Activated naive CD8-positive, alpha-beta T cell treated with anti-CD3 and anti-CD28 coated beads for 36 hours (primary cell): ENCODE measurements at regions not wholly inside any gene's neighbourhood (a gene's known extent, or its start where the extent isn't known, plus 50 kb on each side); places are given as distances from the start of the nearest gene placed in this dataset.

Experiments used
- DNase-seq: peaks from one replicate; pipeline ENCODE4 v3.0.0; 2021
- H3K27ac Mint-ChIP-seq: one replicate; pipeline ENCODE4 v1.8.0; 2022; ENCODE audit warnings: mild to moderate bottlenecking, moderate library complexity, mixed read lengths
- H3K27me3 Mint-ChIP-seq: one replicate; pipeline ENCODE4 v1.8.0; 2022; ENCODE audit warnings: mild to moderate bottlenecking, mixed read lengths
- H3K36me3 Mint-ChIP-seq: one replicate; pipeline ENCODE4 v1.8.0; 2021; ENCODE audit warnings: mild to moderate bottlenecking, mixed read lengths
- H3K4me1 Mint-ChIP-seq: one replicate; pipeline ENCODE4 v1.8.0; 2021; ENCODE audit warnings: mixed read lengths
- H3K4me3 Mint-ChIP-seq: one replicate; pipeline ENCODE4 v1.8.0; 2022; ENCODE audit warnings: mild to moderate bottlenecking, moderate library complexity, mixed read lengths
- H3K9me3 Mint-ChIP-seq: one replicate; pipeline ENCODE4 v1.8.0; 2022; ENCODE audit warnings: mixed read lengths

GRCh38 chr1:55943012-55943411 lies 636.4 kb downstream of the PLPP3 start:
- H3K27ac Mint-ChIP-seq: no peak overlapping the region
- H3K36me3 Mint-ChIP-seq: no peaks in the 10 kb centered on the region
- no peak overlapping the region for H3K4me3 Mint-ChIP-seq
- no peaks in the 10 kb centered on the region for H3K4me1 Mint-ChIP-seq
- peaks cover 8% of the 10 kb centered on the region for H3K27me3 Mint-ChIP-seq
- H3K9me3 Mint-ChIP-seq: no peaks in the 10 kb centered on the region
- DNase-seq: no peak

GRCh38 chr1:55939866-55940265 lies 639.5 kb downstream of the PLPP3 start:
- H3K27me3 Mint-ChIP-seq: peaks cover 8% of the 10 kb centered on the region
- no peak overlapping the region for H3K4me3 Mint-ChIP-seq
- H3K36me3 Mint-ChIP-seq: no peaks in the 10 kb centered on the region
- peaks cover 1% of the 10 kb centered on the region for H3K9me3 Mint-ChIP-seq
- no peak for DNase-seq
- no peaks in the 10 kb centered on the region for H3K4me1 Mint-ChIP-seq
- no peak overlapping the region for H3K27ac Mint-ChIP-seq

GRCh38 chr1:55938861-55939260 lies 640.5 kb downstream of the PLPP3 start:
- no peak for DNase-seq
- H3K27me3 Mint-ChIP-seq: peaks cover 5% of the 10 kb centered on the region
- H3K27ac Mint-ChIP-seq: no peak overlapping the region
- no peaks in the 10 kb centered on the region for H3K4me1 Mint-ChIP-seq
- no peak overlapping the region for H3K4me3 Mint-ChIP-seq
- H3K9me3 Mint-ChIP-seq: peaks cover 1% of the 10 kb centered on the region
- H3K36me3 Mint-ChIP-seq: no peaks in the 10 kb centered on the region

GRCh38 chr1:55938376-55938850 lies 641.0 kb downstream of the PLPP3 start:
- Mint-ChIP-seq H3K4me3 (no peak overlapping the region), H3K4me1 (no peaks in the 10 kb centered on the region), H3K27ac (no peak overlapping the region), H3K9me3 (peaks cover 1% of the 10 kb centered on the region), H3K36me3 (no peaks in the 10 kb centered on the region), H3K27me3 (peaks cover under 1% of the 10 kb centered on the region)
- DNase-seq: no peak

- no peak for DNase-seq
- Mint-ChIP-seq H3K27ac (no peak overlapping the region), H3K4me3 (no peak overlapping the region), H3K4me1 (no peaks in the 10 kb centered on the region), H3K9me3 (peaks cover 1% of the 10 kb centered on the region), H3K27me3 (no peaks in the 10 kb centered on the region), H3K36me3 (no peaks in the 10 kb centered on the region)
Measured at GRCh38 chr1:55937840-55938375, 641.5 kb downstream of the PLPP3 start.

GRCh38 chr1:55935236-55935635 lies 644.1 kb downstream of the PLPP3 start:
- Mint-ChIP-seq H3K4me3 (no peak overlapping the region), H3K4me1 (no peaks in the 10 kb centered on the region), H3K27me3 (no peaks in the 10 kb centered on the region), H3K9me3 (peaks cover 1% of the 10 kb centered on the region), H3K27ac (no peak overlapping the region), H3K36me3 (no peaks in the 10 kb centered on the region)
- DNase-seq: no peak

- DNase-seq: no peak
- Mint-ChIP-seq H3K36me3 (no peaks in the 10 kb centered on the region), H3K4me3 (no peak overlapping the region), H3K4me1 (no peaks in the 10 kb centered on the region), H3K9me3 (peaks cover 1% of the 10 kb centered on the region), H3K27me3 (no peaks in the 10 kb centered on the region), H3K27ac (no peak overlapping the region)
Measured at GRCh38 chr1:55932402-55932801, 647.0 kb downstream of the PLPP3 start.

- no peaks in the 10 kb centered on the region for H3K36me3 Mint-ChIP-seq
- no peaks in the 10 kb centered on the region for H3K4me1 Mint-ChIP-seq
- no peak overlapping the region for H3K27ac Mint-ChIP-seq
- H3K4me3 Mint-ChIP-seq: no peak overlapping the region
- no peak for DNase-seq
- H3K27me3 Mint-ChIP-seq: no peaks in the 10 kb centered on the region
- peaks cover 1% of the 10 kb centered on the region for H3K9me3 Mint-ChIP-seq
Measured at GRCh38 chr1:55931081-55931940, 648.1 kb downstream of the PLPP3 start.

GRCh38 chr1:55929652-55930051 lies 649.7 kb downstream of the PLPP3 start:
- Mint-ChIP-seq H3K4me3 (no peak overlapping the region), H3K27me3 (no peaks in the 10 kb centered on the region), H3K36me3 (no peaks in the 10 kb centered on the region), H3K9me3 (no peaks in the 10 kb centered on the region), H3K4me1 (no peaks in the 10 kb centered on the region), H3K27ac (no peak overlapping the region)
- no peak for DNase-seq

- Mint-ChIP-seq H3K4me3 (no peak overlapping the region), H3K27me3 (peaks cover 4% of the 10 kb centered on the region), H3K4me1 (no peaks in the 10 kb centered on the region), H3K27ac (no peak overlapping the region), H3K36me3 (no peaks in the 10 kb centered on the region), H3K9me3 (no peaks in the 10 kb centered on the region)
- no peak for DNase-seq
Measured at GRCh38 chr1:55928576-55928975, 650.8 kb downstream of the PLPP3 start.

- H3K9me3 Mint-ChIP-seq: no peaks in the 10 kb centered on the region
- peaks cover 4% of the 10 kb centered on the region for H3K27me3 Mint-ChIP-seq
- DNase-seq: no peak
- no peaks in the 10 kb centered on the region for H3K4me1 Mint-ChIP-seq
- no peak overlapping the region for H3K4me3 Mint-ChIP-seq
- no peak overlapping the region for H3K27ac Mint-ChIP-seq
- H3K36me3 Mint-ChIP-seq: no peaks in the 10 kb centered on the region
Measured at GRCh38 chr1:55927702-55928290, 651.6 kb downstream of the PLPP3 start.

- H3K27me3 Mint-ChIP-seq: peaks cover 4% of the 10 kb centered on the region
- no peaks in the 10 kb centered on the region for H3K36me3 Mint-ChIP-seq
- H3K4me3 Mint-ChIP-seq: no peak overlapping the region
- DNase-seq: no peak
- no peaks in the 10 kb centered on the region for H3K9me3 Mint-ChIP-seq
- H3K27ac Mint-ChIP-seq: no peak overlapping the region
- H3K4me1 Mint-ChIP-seq: no peaks in the 10 kb centered on the region
Measured at GRCh38 chr1:55926906-55927471, 652.4 kb downstream of the PLPP3 start.

- H3K4me1 Mint-ChIP-seq: no peaks in the 10 kb centered on the region
Measured at GRCh38 chr1:55916907-55917306, 662.5 kb downstream of the PLPP3 start.

GRCh38 chr1:55916481-55916880 lies 662.9 kb downstream of the PLPP3 start:
- Mint-ChIP-seq H3K36me3 (no peaks in the 10 kb centered on the region), H3K4me1 (no peaks in the 10 kb centered on the region), H3K9me3 (no peaks in the 10 kb centered on the region), H3K27ac (no peak overlapping the region), H3K4me3 (no peak overlapping the region), H3K27me3 (peaks cover 9% of the 10 kb centered on the region)
- DNase-seq: no peak

More at GRCh38 chr1:55916907-55917306, 662.5 kb downstream of the PLPP3 start:
- peaks cover 9% of the 10 kb centered on the region for H3K27me3 Mint-ChIP-seq
- DNase-seq: no peak
- H3K9me3 Mint-ChIP-seq: no peaks in the 10 kb centered on the region
- H3K36me3 Mint-ChIP-seq: no peaks in the 10 kb centered on the region
- no peak overlapping the region for H3K27ac Mint-ChIP-seq
- H3K4me3 Mint-ChIP-seq: no peak overlapping the region

GRCh38 chr1:55913565-55913964 lies 665.8 kb downstream of the PLPP3 start:
- Mint-ChIP-seq H3K4me3 (no peak overlapping the region), H3K27me3 (peaks cover 5% of the 10 kb centered on the region), H3K36me3 (no peaks in the 10 kb centered on the region), H3K4me1 (no peaks in the 10 kb centered on the region), H3K9me3 (no peaks in the 10 kb centered on the region), H3K27ac (no peak overlapping the region)
- DNase-seq: no peak
